GM20000 (cell line): ENCODE measurements at regions not wholly inside any gene's neighbourhood (a gene's known extent, or its start where the extent isn't known, plus 50 kb on each side); places are given as distances from the start of the nearest gene placed in this dataset.

Experiments
- DNase-seq: peaks from one replicate; pipeline ENCODE4 v3.0.0; 2012; ENCODE audit warnings: low spot score
- CTCF ChIP-seq: IDR thresholded peaks from 2 replicates; pipeline ENCODE4 v1.5.1; 2012; ENCODE audit warnings: mild to moderate bottlenecking, control low read depth; ENCODE audit errors: extremely low read depth, missing control alignments

- no peak for TF ChIP-seq CTCF
Observed at GRCh38 chr11:93902921-93903320, 52.5 kb upstream of the VSTM5 start.

DNA sequence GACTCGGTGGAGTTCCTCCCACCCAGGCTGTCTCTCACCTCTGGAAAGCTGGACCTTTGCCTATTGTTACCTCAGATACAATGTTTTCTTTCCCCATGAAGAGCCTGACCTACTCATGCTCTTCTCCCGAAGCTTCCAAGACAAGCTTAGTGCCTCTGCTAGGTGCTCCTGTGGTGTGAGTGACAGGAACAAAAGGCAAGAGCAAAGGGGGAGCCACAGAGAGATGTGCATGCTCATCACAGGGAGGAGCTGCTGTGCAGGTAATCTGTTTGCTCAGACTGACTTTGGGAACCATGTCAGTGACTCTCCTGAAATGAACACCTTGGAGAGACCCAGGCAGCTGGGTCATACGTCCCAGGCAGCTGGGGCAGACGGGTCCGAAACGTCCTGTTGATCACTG lies 53.6 kb upstream of the VSTM5 start:
- no peak for DNase-seq
- no peak for TF ChIP-seq CTCF

More at GRCh38 chr11:93902921-93903320, 52.5 kb upstream of the VSTM5 start:
- DNase-seq = no peak

- no peak for TF ChIP-seq CTCF
- no peak for DNase-seq
Observed at GRCh38 chr11:93904716-93905115, 54.3 kb upstream of the VSTM5 start.

DNA sequence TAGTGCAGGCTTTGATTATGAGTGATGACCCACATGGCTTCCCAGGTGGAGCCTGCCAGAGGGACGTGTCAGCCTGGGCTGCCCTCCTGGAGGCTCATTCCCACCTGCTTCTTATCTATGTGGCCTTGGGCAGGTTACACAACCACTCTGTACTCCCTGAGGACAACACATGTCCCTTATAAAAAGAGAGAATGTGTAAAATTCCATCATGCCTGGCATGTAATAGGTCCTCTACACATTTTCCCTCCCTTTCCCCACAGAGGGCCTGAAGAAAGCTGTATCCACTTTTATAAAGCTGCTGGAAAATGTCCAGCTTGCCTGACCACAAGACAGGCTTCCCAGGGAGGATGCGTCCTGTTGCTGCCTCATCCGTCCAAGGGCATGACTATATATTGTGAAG lies 55.0 kb upstream of the VSTM5 start:
- DNase-seq = no peak
- no peak for TF ChIP-seq CTCF

DNA sequence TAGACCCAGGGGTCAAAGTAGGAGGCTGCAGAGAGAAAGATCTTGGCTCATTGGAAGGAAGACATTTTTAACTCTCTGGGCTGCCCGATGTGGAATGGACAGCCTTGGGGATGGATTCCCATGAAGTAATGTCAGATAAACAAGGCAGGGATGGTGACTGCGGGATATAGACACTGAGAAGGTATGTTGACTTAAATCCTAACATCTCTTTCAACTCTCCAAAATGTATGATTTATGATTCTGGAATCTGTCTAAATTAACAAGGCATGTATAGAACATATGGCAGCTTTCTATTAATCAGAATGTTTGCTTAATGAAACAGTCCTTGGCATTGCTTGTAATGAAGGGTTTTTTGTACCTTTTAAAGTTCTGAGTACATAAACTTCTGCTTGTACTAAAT lies 56.1 kb upstream of the VSTM5 start:
- no peak for TF ChIP-seq CTCF
- DNase-seq = no peak

DNA sequence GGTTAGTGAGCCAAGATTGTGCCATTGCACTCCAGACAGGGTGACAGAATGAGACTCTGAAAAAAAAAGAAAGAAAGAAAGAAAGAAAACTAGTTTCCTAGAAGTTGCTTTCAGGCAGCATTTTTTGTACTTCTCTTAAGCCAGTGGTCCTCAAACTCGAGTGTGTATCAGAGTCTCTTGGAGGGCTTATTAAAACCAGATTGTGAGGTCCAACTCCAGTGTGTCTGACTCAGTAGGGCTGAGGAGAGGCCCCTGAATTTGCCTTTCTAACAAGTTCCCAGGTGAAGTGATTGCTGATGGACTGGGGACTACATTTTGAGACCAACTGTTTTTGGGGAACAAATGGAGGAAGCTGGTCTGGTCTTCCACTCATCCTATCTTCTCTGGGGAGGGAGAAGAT lies 57.5 kb upstream of the VSTM5 start:
- no peak for TF ChIP-seq CTCF
- DNase-seq = no peak

GRCh38 chr11:93908689-93909088 lies 58.3 kb upstream of the VSTM5 start:
- DNase-seq = no peak

More at GRCh38 chr11:93908689-93909088, 58.3 kb upstream of the VSTM5 start:
- no peak for TF ChIP-seq CTCF
